Endothelial cell of umbilical vein (primary cell): ENCODE measurements at regions not wholly inside any gene's neighbourhood (a gene's known extent, or its start where the extent isn't known, plus 50 kb on each side); places are given as distances from the start of the nearest gene placed in this dataset.

ENCODE experiments used
- BruUV-seq: library from RNA; stranded (reverse); fragments of 400-500 nt; replicated peaks from 2 replicates; lab custom pipeline; 2021; lab: Mats Ljungman, UMichigan
- CTCF ChIA-PET: fragments of 300-600, 350-600 bp; sonication (Branson Sonifier 250); formaldehyde crosslinking; loops from one replicate; lab custom pipeline; 2021; ENCODE audit warnings: antibody characterized with exemption, inconsistent platforms; lab: Charles Lee
- POLR2A ChIA-PET: fragments of 300-600, 350-600 bp; sonication (Branson Sonifier 250); formaldehyde crosslinking; loops from one replicate; lab custom pipeline; 2021; ENCODE audit warnings: antibody characterized with exemption, inconsistent platforms; lab: Charles Lee
- DNase-seq: peaks from one replicate; pipeline ENCODE4 v3.0.0-alpha.2; 2011; ENCODE audit warnings: low read depth, low spot score
- FAIRE-seq: peaks from 2 replicates; lab custom pipeline; 2011; peaks lifted over from hg19 to GRCh38; lab: Jason Lieb, UNC
- H2AFZ ChIP-seq: 2 replicates; pipeline ENCODE4 v1.6.0; 2012; ENCODE audit warnings: low read depth, low read length, control low read depth, inconsistent platforms
- H3K27ac ChIP-seq: 2 replicates; pipeline ENCODE4 v1.5.1; 2011; ENCODE audit warnings: low read depth, mild to moderate bottlenecking, control low read depth, low read length, moderate library complexity; ENCODE audit not compliant: insufficient read depth
- H3K27me3 ChIP-seq, 2 experiments: 2 replicates each; pipeline versions ENCODE4 v1.6.0 to v1.6.1; 2011; ENCODE audit warnings: low read length in 2 of 2, mixed read lengths in 1 of 2; ENCODE audit not compliant: control insufficient read depth in 2 of 2, insufficient read depth in 2 of 2
- H3K36me3 ChIP-seq, 2 experiments: 2 replicates in 1 of 2; 3 replicates in 1 of 2; pipeline ENCODE4 v1.5.1; 2011; ENCODE audit warnings: low read length in 2 of 2, mild to moderate bottlenecking in 1 of 2, moderate library complexity in 1 of 2; ENCODE audit not compliant: control insufficient read depth in 2 of 2, insufficient read depth in 2 of 2; ENCODE audit errors: extremely low read depth in 1 of 2
- H3K4me1 ChIP-seq: 3 replicates; pipeline ENCODE4 v1.5.1; 2011; ENCODE audit warnings: mild to moderate bottlenecking, low read length; ENCODE audit not compliant: control insufficient read depth, insufficient read depth; ENCODE audit errors: extremely low read depth
- H3K4me2 ChIP-seq: 2 replicates; pipeline ENCODE4 v1.6.1; 2011; ENCODE audit warnings: low read length, control low read depth, mixed read lengths; ENCODE audit not compliant: insufficient read depth
- H3K4me3 ChIP-seq, 3 experiments: fragments of 200-600 bp in 1 of 3; sonication (generic), shearing (Covaris generic) in 1 of 3; replicated peaks in 1 of 3; 2 replicates each; pipeline ENCODE4 v1.5.1; 2011 to 2016; ENCODE audit warnings: control low read depth in 3 of 3, low read length in 3 of 3, mild to moderate bottlenecking in 2 of 3, inconsistent platforms in 1 of 3, low read depth in 1 of 3, moderate library complexity in 1 of 3; ENCODE audit not compliant: insufficient read depth in 1 of 3
- H3K79me2 ChIP-seq: 2 replicates; pipeline ENCODE4 v1.6.0; 2012; ENCODE audit warnings: low read length, inconsistent platforms; ENCODE audit not compliant: control insufficient read depth, insufficient read depth
- H3K9ac ChIP-seq: replicated peaks from 2 replicates; pipeline ENCODE3; 2011; ENCODE audit warnings: low read length, control low read depth; ENCODE audit not compliant: insufficient read depth; ENCODE audit errors: extremely low read depth
- H3K9me1 ChIP-seq: replicated peaks from 3 replicates; pipeline ENCODE4 v1.6.0; 2011; ENCODE audit warnings: mild to moderate bottlenecking, low read length; ENCODE audit not compliant: control insufficient read depth, insufficient read depth; ENCODE audit errors: extremely low read depth
- H3K9me3 ChIP-seq: replicated peaks from 2 replicates; pipeline ENCODE4 v1.5.1; 2012; ENCODE audit warnings: low read length, inconsistent platforms; ENCODE audit not compliant: control insufficient read depth, insufficient read depth
- H4K20me1 ChIP-seq: replicated peaks from 2 replicates; pipeline ENCODE3; 2011; ENCODE audit warnings: mild to moderate bottlenecking, low read length; ENCODE audit not compliant: control insufficient read depth, insufficient read depth; ENCODE audit errors: extremely low read depth
- CTCF ChIP-seq, 2 donors: IDR thresholded peaks; 1 replicate in 1 of 2; 2 replicates in 1 of 2; pipeline ENCODE4 v1.5.1; 2011; ENCODE audit warnings: low read length in 2 of 2, mild to moderate bottlenecking in 2 of 2, moderate library complexity in 2 of 2, control low read depth in 1 of 2, inconsistent platforms in 1 of 2, low read depth in 1 of 2; ENCODE audit not compliant: insufficient read depth in 1 of 2; ENCODE audit errors: extremely low read depth in 1 of 2
- EZH2 ChIP-seq: IDR thresholded peaks from 2 replicates; pipeline ENCODE4 v1.6.1; 2012; ENCODE audit warnings: borderline replicate concordance, low read depth, mild to moderate bottlenecking, moderate library complexity, low read length, inconsistent platforms; ENCODE audit not compliant: severe bottlenecking
- FOS ChIP-seq: IDR thresholded peaks from 2 replicates; pipeline ENCODE4 v1.6.1; 2011; ENCODE audit warnings: mild to moderate bottlenecking, low read length, moderate library complexity, borderline replicate concordance; ENCODE audit not compliant: insufficient read depth
- GATA2 ChIP-seq: IDR thresholded peaks from 2 replicates; pipeline ENCODE4 v1.7.0; 2011; ENCODE audit warnings: low read depth, mild to moderate bottlenecking, moderate library complexity, mixed read lengths, low read length; ENCODE audit not compliant: insufficient read length, insufficient read depth
- JUN ChIP-seq: IDR thresholded peaks from 2 replicates; pipeline ENCODE4 v1.6.1; 2011; ENCODE audit warnings: borderline replicate concordance, low read depth; ENCODE audit not compliant: insufficient read length, insufficient read depth
- MAX ChIP-seq: IDR thresholded peaks from 2 replicates; pipeline ENCODE4 v1.6.1; 2011; ENCODE audit not compliant: insufficient read depth, insufficient read length
- MYC ChIP-seq: IDR thresholded peaks from one replicate; pipeline ENCODE4 v1.6.1; 2011; ENCODE audit warnings: mild to moderate bottlenecking, low read depth, low read length
- POLR2A ChIP-seq: IDR thresholded peaks from 2 replicates; pipeline ENCODE4 v1.6.1; 2012; ENCODE audit warnings: low read depth, mild to moderate bottlenecking, control low read depth, low read length
- POLR2AphosphoS5 ChIP-seq: IDR thresholded peaks from 2 replicates; pipeline ENCODE4 v1.6.1; 2012; ENCODE audit warnings: low read depth, mild to moderate bottlenecking, control low read depth, low read length, moderate library complexity; ENCODE audit not compliant: insufficient read depth
- dilution Hi-C: fragments of 300-500 bp; cut with MboI; formaldehyde crosslinking; loops from one replicate; pipeline ENCODE4 v1.15.0; 2019; ENCODE audit warnings: low sequenced_read_pairs; ENCODE audit not compliant: extremely low pct_ligation_motif_present
- intact Hi-C: fragments of 100-400 bp; cut with micrococcal nuclease; formaldehyde crosslinking; loops from one replicate; pipeline ENCODE4 v1.10.0; 2022

DNA sequence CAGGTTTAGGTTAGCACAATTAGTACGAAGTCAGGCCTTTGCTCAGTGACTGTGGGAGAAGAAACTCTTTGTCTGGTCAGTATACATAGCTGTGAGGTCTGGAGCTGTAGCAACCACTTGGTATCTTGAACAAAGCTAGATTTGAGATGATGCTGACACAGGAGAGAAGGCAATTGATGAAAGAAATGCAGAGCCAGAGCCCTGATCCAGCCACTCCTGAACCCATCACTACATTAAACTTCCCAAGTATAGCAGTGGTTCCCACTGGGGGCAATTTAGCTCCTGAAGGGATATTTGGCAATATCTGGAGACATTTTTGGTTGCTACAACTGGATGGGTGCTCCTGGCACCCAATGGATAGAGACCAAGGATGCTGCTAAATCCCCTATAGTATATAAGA is 143.9 kb upstream of the SPRED2 start:
- ChIA-PET POLR2A (interaction anchor here (0.6 kb wide), 1 partner anchor 309 kb away, joined by 8 read pairs; no protein-coding TSS in a partner anchor), CTCF (interaction anchor here (0.7 to 1.2 kb wide), 2 partner anchors 311 to 658 kb away, joined by 3 to 4 read pairs; no protein-coding TSS in a partner anchor)
- DNase-seq (no peak), FAIRE-seq (no peak)
- Histone ChIP-seq H3K4me3 (no peak overlapping the region), H3K36me3 (no peaks in the 10 kb centered on the region), H3K4me1 (peaks cover 19% of the 10 kb centered on the region), H4K20me1 (no peaks in the 10 kb centered on the region), H3K9ac (peak overlapping the region; percentile 31), H3K79me2 (no peaks in the 10 kb centered on the region), H2AFZ (no peak overlapping the region), H3K27me3 (no peaks in the 10 kb centered on the region), H3K4me2 (peak overlapping the region; percentile 62), H3K9me3 (no peaks in the 10 kb centered on the region), H3K27ac (peak overlapping the region; percentile 88), H3K9me1 (no peaks in the 10 kb centered on the region)
- dilution Hi-C loops (no loop called here), intact Hi-C loops (loop anchor here (2.0 to 5.0 kb wide), 2 partner anchors 589 to 999 kb away; partner anchors contain the start of gene SLC1A4)
- no TSS peak for BruUV-seq
- no peak for TF ChIP-seq GATA2
- TF ChIP-seq MYC = no peak
- no peak for TF ChIP-seq POLR2A
- TF ChIP-seq EZH2 = no peak
- no peak for TF ChIP-seq FOS
- TF ChIP-seq MAX = no peak
- no peak for TF ChIP-seq CTCF (IDR thresholded peaks at IDR 0.05; ENCODE audit: extremely low read depth in 1 of 2, insufficient read depth in 1 of 2, low read depth in 1 of 2, low read length in 2 of 2)
- TF ChIP-seq JUN = no peak
- TF ChIP-seq POLR2AphosphoS5 = no peak
